Ascending aorta (tissue), 2 donors: ENCODE measurements at regions not wholly inside any gene's neighbourhood (a gene's known extent, or its start where the extent isn't known, plus 50 kb on each side); places are given as distances from the start of the nearest gene placed in this dataset.
"Not testable (repeated sequence)": the region's sequence is repeated elsewhere in the genome, so short reads cannot be mapped to it uniquely, and the experiment has no call there.

Source experiments
- DNase-seq, 2 donors: peaks; one replicate each; pipeline ENCODE4 v3.0.0-alpha.2; 2019; ENCODE audit warnings: low spot score in 2 of 2
- H3K27ac ChIP-seq, 2 donors: fragments of 200-600 bp; sonication (generic); one replicate each; pipeline ENCODE4 v1.5.1; 2016 to 2017; ENCODE audit warnings: mild to moderate bottlenecking in 1 of 2
- H3K27me3 ChIP-seq: fragments of 200-600 bp; sonication (generic); one replicate; pipeline ENCODE4 v1.5.1; 2017
- H3K36me3 ChIP-seq, 2 donors: fragments of 200-600 bp; sonication (generic); one replicate each; pipeline ENCODE4 v1.5.1; 2016
- H3K4me1 ChIP-seq, 2 donors: fragments of 200-600 bp; sonication (generic); one replicate each; pipeline ENCODE4 v1.5.1; 2016 to 2017; ENCODE audit warnings: mild to moderate bottlenecking in 1 of 2
- H3K4me3 ChIP-seq, 2 donors: fragments of 200-600 bp; sonication (generic); one replicate each; pipeline ENCODE4 v1.5.1; 2016 to 2017; ENCODE audit warnings: mild to moderate bottlenecking in 1 of 2
- H3K9me3 ChIP-seq, 2 donors: fragments of 200-600 bp; sonication (generic); one replicate each; pipeline ENCODE4 v1.5.1; 2016
- CTCF ChIP-seq, 3 experiments: fragments of 200-600 bp in 2 of 3; fragments of 450-650 bp in 1 of 3; sonication (generic) in 2 of 3; IDR thresholded peaks; one replicate each; pipeline ENCODE4 v1.5.1; 2016 to 2019; ENCODE audit warnings: antibody characterized with exemption in 3 of 3, mild to moderate bottlenecking in 1 of 3, moderate library complexity in 1 of 3
- intact Hi-C: fragments of 100-400 bp; cut with DNase I; formaldehyde crosslinking; loops from one replicate; pipeline ENCODE4 v1.15.1; 2023

- DNase-seq = no peak
- no peaks in the 10 kb centered on the region for H3K36me3 ChIP-seq
- H3K9me3 ChIP-seq = no peaks in the 10 kb centered on the region
- TF ChIP-seq CTCF (IDR thresholded peaks at IDR 0.05) = no peak
- no peak overlapping the region for H3K4me3 ChIP-seq
- H3K27me3 ChIP-seq = no peaks in the 10 kb centered on the region
- intact Hi-C loops = no loop called here
- no peaks in the 10 kb centered on the region for H3K4me1 ChIP-seq
- no peak overlapping the region for H3K27ac ChIP-seq
Measured at GRCh38 chr10:125258676-125259075, 98.3 kb upstream of the CTBP2 start.

- Histone ChIP-seq H3K9me3 (no peaks in the 10 kb centered on the region), H3K27ac (no peak overlapping the region), H3K4me3 (no peak overlapping the region), H3K36me3 (no peaks in the 10 kb centered on the region), H3K27me3 (no peaks in the 10 kb centered on the region), H3K4me1 (no peaks in the 10 kb centered on the region)
- no peak for TF ChIP-seq CTCF (IDR thresholded peaks at IDR 0.05)
- DNase-seq = no peak
- intact Hi-C loops = no loop called here
Measured at GRCh38 chr10:125257521-125258108, 97.3 kb upstream of the CTBP2 start.

- intact Hi-C loops = no loop called here
- Histone ChIP-seq H3K27me3 (no peaks in the 10 kb centered on the region), H3K27ac (no peak overlapping the region), H3K4me3 (no peak overlapping the region), H3K4me1 (no peaks in the 10 kb centered on the region), H3K9me3 (no peaks in the 10 kb centered on the region), H3K36me3 (no peaks in the 10 kb centered on the region)
- no peak for TF ChIP-seq CTCF (IDR thresholded peaks at IDR 0.05)
- no peak for DNase-seq
Measured at GRCh38 chr10:125256026-125256425, 95.7 kb upstream of the CTBP2 start.

- Histone ChIP-seq H3K4me3 (no peak overlapping the region), H3K4me1 (no peaks in the 10 kb centered on the region), H3K36me3 (no peaks in the 10 kb centered on the region), H3K9me3 (no peaks in the 10 kb centered on the region), H3K27me3 (no peaks in the 10 kb centered on the region), H3K27ac (no peak overlapping the region)
- intact Hi-C loops = no loop called here
- TF ChIP-seq CTCF (IDR thresholded peaks at IDR 0.05) = no peak
- no peak for DNase-seq
Measured at GRCh38 chr10:125252937-125253336, 92.6 kb upstream of the CTBP2 start.

GRCh38 chr10:125250834-125251233 lies 90.5 kb upstream of the CTBP2 start:
- DNase-seq, H3K4me1 ChIP-seq, H3K9me3 ChIP-seq, intact Hi-C loops, H3K4me3 ChIP-seq, H3K27ac ChIP-seq, H3K27me3 ChIP-seq, H3K36me3 ChIP-seq: not testable (repeated sequence)

GRCh38 chr10:125249948-125250347 lies 89.6 kb upstream of the CTBP2 start:
- H3K27me3 ChIP-seq = no peaks in the 10 kb centered on the region
- intact Hi-C loops = no loop called here

More at GRCh38 chr10:125249948-125250347, 89.6 kb upstream of the CTBP2 start:
- no peak for TF ChIP-seq CTCF (IDR thresholded peaks at IDR 0.05)
- Histone ChIP-seq H3K36me3 (no peaks in the 10 kb centered on the region), H3K4me3 (no peak overlapping the region), H3K9me3 (no peaks in the 10 kb centered on the region), H3K4me1 (no peaks in the 10 kb centered on the region), H3K27ac (no peak overlapping the region)
- no peak for DNase-seq
